HG02885 (cell line): ENCODE measurements at regions not wholly inside any gene's neighbourhood (a gene's known extent, or its start where the extent isn't known, plus 50 kb on each side); places are given as distances from the start of the nearest gene placed in this dataset.

ENCODE experiments used
- ATAC-seq: cut with Tn5 transposase; IDR thresholded peaks from one replicate; pipeline ENCODE4 v1.9.1; 2021; ENCODE audit warnings: mild to moderate bottlenecking; ENCODE audit not compliant: unreplicated experiment, poor library complexity

DNA sequence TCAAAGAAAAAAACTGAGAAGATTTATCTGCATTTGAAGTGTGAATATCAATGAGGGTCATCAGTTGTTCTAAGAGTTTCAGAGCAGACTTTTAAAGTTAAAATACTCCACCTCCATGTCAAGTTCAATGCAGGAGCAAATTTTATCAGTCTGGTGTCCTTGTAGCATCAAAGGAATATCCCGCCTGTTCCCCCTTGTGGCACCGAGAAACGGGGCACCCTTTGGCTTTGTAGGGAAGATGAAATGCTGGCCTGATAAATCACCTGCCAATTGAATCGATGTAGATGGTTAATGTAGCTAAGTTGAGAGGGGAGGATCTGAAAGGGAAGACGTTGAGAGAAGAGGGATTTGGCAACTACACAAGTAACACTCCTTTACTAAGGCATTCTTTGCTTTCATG is 714.5 kb downstream of the EFNA5 start:
- ATAC-seq: no peak

DNA sequence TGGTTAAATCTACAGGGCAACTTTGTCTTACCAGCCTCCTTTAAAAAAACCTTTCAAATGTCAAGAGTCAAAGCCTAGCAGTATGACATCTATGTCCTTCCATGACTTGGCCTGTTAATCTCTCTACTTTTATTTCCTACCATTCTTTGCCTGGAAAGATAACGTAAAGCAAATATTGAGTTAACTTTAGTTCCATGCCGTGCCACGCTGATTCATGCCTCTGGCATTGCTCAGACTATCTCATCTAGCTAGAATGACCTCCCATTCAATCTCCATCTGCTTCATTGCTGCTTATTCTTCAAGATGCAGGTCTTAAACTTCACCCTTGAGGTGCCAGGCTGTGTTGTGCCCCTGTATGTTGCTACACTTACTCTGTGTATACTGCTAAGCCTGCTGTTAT is 729.8 kb downstream of the EFNA5 start:
- ATAC-seq: no peak

DNA sequence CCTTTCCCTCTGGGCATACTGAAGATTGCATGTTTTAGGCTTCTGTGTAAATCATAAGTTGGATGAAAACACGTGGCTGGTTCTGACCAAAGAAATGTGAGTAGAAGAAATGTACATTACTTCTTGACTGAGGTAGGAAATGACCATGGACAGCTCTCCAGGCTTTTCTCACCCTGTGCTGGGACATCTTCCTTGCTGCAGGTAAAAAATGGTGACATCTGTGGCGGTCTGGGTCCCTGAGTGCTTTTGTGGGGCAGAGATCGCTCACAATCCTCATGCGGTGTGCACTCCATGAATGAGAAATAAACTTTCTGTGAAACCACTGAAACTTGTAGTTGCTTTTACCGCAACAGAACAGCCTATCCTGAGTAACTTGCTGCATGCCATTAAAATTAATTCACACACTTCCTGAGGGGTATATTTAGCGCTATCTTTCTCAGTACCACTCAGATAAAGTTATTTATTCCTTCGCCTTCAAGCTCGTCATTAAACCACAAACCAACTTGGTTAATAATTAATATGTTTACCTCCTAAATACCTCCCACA is 730.4 kb downstream of the EFNA5 start:
- ATAC-seq: no peak

DNA sequence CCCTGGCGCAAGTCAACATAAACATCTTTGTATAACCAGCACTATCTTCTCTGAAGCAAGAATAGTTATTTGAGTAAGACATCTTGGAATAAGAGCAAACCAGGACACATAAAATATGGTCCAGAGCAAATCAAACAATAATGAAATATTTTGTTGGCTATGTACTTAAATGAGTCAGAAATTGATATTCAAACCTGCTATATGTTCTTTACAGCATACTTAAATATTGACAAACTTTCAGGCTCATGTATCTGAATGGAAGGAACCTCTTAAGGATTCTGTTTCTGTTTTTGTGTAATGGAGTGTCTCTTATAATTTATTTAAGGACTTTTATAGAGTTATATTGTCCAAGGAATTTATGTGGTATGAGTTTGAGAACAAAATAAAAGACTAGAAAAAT is 747.3 kb downstream of the EFNA5 start:
- ATAC-seq: no peak

DNA sequence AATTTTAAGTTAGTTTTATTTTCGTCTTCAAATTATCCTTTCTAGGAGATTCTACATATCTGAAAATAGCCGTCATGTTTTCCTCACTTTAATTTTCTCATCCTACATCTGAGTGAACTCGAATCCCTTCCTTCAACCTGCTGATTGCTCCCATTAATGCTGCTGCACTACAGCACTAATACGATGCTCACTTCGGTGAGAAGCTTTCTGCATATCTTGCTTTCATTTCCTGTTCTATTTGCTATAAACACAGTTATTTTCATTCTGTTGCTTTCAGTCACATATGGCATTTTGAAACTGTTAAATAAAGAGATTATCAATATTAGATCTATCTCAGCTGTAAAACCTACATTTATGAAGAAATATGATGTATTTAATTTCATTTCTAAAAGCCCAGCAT is 749.2 kb downstream of the EFNA5 start:
- ATAC-seq: no peak

DNA sequence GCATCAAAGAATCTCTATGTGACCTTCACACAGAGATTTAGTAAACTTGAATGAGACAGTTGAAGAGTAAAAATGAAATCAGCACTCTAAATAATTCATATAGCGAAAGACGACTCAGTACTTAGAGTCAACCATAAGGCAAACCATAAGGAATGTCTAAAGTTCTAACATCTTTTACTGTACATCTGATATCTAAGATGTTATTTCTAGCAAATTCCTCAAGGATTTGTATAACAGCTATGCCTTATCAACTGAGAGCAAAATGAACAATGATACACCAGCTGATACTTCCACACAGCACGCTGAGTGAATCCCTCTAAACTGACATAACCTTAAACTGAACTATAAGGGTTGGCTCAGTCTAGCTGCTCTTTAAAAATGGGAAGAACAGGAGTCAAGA is 760.3 kb downstream of the EFNA5 start:
- ATAC-seq: no peak

DNA sequence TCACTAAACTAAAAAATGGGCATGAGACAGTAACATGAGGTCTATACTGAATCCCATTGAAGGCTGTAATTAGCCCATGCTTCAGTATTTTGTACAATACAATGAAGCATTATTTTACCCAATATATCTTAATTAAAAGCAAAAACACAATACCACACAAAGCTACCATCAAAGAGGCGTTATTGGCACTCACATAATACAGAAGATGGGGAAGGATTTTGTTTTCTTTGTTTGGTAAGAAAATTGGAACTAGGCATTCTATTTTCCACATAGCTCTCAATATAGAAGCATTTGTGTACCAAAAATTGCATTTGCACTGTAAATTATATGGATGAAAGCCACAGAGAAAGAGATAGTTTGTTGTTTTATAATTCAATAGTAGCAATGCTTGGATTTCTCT is 761.0 kb downstream of the EFNA5 start:
- no peak for ATAC-seq

DNA sequence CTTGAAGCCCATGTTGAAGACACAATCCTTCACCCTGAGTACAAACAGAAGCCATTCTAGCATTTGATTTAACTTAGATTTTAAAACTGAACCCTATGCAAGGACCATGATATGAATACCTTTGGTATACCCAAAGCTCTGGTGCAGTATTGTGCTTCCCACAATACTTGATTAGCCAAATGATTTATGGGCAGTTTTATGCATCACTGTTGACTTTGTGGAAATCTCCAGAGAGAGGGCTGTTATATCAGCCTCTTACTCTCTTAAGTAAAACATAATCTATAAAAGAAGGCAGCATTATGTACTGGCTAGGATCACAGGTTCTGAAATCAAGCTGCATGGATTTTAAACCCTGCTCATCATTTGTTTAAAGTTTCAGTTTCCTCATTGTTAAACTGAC is 762.8 kb downstream of the EFNA5 start:
- no peak for ATAC-seq

DNA sequence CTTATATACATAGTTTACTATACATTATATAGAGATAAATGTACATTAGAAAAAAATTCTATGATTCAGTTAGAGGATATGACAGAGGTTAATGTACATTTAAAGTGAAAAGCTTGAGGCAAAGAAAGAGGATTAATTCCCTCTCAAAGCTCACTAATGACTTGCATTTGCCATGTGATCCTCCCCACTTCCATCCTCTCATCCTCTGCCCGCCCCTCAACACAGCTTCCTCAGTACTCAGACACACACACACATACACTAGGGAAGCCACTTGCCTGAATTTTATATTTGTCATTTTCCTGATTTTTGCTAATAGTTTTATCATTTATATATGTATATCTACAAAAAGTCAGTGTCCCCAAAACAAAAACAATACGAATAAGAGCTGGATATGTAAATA is 764.5 kb downstream of the EFNA5 start:
- ATAC-seq: no peak

DNA sequence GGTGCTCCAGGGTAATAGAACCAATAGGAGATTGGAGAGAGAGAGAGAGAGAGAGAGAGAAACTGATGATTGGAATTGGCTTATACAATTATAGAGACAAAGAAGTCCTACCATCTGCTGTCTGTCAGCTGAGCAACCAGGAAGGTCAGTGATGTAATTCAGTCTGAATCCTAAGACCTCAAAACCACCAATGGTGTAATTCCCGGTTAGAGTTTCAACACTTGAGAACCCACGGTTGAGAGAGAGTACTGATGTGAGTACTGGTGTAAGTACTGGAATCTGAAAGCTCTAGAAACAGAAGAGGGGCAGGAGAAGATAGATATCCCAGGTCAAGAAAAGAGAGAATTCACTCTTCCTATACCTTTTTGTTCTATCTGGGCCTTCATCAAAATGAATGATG is 775.8 kb downstream of the EFNA5 start:
- ATAC-seq: no peak

DNA sequence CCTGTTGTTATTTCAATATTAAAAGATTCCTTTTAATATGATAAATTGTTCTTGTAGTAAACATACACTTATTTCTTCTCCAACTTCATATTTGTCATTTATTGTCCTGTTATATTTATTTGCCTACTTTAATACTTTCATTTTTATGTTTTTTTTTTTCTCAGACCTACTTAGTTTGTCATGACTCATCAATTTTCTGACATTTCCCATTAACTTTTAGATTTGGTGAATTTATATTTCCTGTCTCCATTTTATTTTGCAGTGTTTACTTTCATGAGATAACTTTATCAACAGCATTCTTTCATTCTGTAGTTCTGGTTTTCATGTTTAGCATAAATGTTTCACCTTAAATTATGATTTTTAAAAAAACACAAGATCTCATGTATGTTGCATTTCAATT is 788.7 kb downstream of the EFNA5 start:
- no peak for ATAC-seq

DNA sequence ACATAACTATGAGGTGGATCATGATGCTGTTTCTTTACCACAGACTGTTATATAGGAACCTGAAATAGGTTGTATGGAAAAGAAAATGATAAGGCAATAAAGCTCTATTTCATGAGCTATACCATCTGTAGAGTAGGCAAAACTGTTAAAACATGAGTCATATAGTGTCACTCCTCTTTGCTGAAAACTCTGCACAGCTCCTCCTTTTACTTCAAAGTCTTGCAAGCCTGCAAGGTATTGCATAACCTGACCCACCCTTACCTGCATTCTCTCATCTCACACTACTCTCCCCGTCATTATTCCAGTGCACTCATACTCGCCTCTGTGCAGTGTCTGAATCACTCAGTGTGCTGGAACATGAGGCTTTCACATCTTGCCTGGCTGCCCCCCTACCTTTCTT is 790.1 kb downstream of the EFNA5 start:
- no peak for ATAC-seq

DNA sequence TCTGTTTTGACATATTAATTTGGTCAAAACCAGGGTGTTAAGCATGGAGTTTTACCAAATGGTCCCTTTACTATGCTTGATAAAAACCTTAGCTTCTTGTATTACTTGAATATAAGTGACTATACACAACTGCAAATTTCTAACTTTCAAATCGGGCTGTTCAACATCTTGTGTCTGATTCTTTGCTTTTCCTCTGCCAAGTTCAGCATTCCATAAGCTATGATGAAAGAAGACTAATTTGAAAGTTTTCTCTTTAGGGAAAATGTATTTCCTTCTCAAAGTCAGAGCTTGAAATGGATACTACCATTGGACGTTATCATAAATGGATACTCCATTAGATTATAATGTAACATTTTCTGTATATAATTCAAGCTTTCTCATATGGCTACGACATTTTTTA is 792.9 kb downstream of the EFNA5 start:
- no peak for ATAC-seq

DNA sequence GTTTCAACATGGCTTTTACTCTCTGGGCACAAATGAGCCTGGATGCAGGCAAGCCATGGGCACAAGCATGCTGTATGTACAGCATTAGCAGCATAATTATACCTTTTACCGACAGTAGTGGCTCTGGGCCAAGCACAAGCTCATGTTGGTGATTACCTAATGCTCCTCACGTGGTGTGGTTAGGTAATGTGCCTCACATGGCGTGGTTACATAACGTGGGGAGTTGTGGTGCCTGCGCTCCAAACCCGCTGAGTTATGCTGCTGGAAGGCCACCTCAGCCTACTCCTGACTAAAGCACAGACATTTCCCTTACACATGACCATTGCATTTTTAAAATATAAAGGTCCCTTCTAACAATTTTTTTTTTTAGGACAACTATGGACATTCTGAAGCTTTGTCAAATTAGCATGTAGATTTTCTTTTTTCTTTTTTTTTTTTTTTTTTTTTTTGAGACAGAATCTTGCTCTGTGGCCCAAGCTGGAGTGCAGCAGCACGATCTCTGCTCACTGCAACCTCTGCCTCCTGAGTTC is 794.0 kb downstream of the EFNA5 start:
- no peak for ATAC-seq

DNA sequence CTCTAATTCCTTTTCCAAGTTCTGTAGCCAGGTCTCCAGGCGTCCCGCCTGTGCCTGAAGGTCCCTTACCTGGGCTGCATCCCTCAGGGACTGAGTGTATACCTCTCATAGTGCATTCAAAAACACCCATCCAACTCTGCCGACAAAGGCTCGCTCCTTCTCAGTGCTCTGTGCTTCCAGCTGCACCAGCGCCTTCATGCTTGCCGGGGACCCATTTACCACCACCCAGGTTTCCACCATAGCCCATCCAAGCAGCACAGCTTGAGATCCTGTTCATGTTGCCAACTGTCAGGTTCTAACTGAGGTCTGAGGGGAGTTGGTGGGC is 794.5 kb downstream of the EFNA5 start:
- ATAC-seq: no peak

DNA sequence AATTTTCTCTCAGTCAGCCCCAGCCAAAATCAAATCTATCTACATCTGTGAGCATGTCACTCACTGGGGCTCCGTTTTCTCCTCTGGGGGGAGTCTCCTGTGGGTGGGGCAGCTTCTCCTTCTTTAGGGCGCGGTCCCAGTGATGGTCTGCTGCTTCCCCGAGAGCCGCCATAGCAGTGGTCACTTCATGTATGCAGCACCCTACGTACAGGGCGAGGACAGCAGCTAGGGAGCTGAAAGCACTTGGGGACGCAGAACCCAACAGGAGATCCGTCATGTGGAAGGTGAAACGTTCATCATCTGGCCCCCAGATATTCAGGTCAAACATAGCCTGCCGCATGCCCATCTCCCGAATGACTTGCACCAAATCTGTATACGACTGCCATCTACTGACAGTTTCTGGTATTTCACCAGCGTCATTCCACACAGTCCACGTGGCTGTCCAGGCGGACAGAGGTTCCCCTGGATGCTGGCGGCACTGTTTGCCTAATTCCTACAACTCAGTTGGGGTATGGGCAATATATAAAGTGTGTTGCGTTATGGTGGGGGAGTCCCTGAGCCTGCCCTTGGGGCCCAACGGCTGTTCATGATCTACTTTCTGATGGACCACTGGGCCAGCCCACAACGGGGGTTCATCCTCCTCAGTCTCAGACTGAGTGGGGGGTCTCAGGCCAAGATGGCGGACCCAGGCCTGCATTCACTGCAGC is 795.0 kb downstream of the EFNA5 start:
- peak; percentile 64 for ATAC-seq

DNA sequence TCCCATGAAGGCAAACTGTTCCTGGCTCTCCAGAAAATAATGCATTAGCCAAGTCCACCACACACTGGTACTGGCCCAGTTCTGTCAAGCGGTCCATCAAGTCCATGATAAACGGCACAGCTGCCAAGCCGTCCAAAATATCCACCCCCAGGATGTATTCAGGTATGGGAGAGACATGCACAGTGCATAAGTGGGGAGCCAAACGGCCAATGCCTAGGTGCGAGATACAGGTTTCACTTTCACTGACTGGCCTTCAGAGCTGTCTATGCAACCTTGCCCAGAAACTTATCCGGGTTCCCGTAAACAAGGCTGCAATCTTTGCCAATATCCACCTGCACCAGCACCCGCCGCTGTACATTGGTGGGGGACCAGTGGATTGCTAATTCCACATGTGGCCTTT is 795.8 kb downstream of the EFNA5 start:
- ATAC-seq: no peak

DNA sequence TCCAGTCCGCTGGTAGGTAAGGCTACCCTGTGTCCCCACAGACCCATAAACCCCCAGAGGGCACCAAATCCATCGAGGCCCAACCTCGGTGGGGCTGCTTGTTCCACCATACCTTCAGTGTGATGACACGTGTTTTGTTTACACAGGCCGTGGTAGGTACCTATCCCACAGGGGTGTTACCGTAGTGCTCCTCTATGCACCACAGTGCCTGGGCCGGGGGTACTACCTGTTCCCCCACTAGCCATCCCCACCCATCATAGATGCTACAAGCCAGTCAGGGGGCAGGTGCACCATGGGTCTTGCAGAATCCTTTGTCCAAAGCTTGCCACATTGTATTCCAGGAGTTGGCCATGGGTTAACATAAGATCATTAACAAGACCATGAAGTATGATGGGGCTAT is 796.2 kb downstream of the EFNA5 start:
- ATAC-seq: no peak

DNA sequence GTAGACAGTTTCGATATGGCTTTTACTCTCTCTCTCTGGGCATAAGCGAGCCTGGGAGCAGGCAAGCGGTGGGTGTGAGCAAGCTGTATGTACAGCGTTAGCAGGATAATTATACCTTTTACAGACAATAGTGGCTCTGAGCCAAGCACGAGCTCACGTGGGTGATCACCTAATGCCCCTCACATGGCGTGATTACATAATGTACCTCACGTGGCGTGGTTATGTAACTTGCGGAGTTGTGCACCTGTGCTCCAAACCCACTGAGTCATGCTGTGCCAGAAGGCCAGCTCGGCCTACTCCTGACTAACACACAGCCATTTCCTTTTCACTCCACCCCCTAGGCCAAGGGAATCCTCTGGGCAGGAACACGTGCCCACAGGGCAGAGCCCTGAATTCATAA is 797.2 kb downstream of the EFNA5 start:
- no peak for ATAC-seq

DNA sequence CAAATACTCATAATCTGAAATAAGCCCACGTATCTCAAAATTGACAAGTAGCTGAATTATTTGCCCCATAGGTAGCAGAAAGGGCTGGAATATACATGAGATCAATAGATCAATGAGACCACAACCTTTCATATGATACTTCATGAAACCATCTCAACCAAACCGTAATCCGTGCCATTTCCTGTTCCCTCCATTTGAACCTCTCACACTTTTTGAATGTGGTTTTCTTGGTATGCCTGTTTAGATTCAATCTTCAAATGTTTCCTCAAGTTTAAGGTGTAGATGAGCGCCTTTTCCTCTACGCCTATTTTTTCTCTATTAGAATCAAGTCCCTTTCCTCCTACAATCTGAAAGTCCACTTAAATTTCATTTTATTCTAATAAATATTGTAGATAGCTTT is 805.5 kb downstream of the EFNA5 start:
- no peak for ATAC-seq

DNA sequence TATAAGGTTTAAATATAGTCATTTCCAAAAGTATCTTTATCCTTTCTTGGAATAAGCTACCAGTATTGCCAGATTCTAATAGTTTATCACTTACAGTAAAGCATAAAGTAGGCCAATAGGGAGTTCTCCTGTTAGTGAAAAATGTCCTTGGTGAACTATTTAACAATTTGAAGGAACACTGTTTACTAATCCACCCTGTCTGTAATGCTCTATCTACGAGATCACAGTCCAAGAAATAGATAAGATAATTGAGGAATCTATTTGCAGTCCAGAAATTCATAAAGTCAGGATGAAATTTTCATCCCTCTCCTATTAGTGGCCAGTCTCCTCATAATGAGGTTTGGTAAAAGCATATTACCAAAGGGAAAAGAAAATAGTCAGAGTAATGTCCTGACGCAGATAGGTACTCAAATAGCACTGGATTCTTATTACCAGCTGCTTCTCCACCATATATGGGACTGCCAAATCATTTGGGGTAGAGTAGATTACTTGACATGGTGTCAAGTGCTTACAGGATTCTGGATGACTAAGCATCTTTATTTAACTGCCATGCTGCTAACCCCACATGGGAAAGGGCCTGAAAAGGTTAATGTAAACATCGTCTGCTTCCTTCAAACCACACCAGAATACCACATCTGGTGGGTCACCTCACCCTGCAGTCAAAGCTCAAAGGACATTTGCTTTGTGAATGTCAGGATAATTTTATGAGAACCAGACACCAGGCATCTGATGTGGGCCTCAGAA is 808.1 kb downstream of the EFNA5 start:
- no peak for ATAC-seq
